Tibial nerve (tissue), 4 donors: ENCODE measurements at regions not wholly inside any gene's neighbourhood (a gene's known extent, or its start where the extent isn't known, plus 50 kb on each side); places are given as distances from the start of the nearest gene placed in this dataset.

Source experiments
- EP300 ChIP-seq, 2 donors: sonication (generic); formaldehyde crosslinking; IDR thresholded peaks; one replicate each; pipeline ENCODE4 v1.6.1; 2017; ENCODE audit warnings: antibody characterized with exemption in 2 of 2, mild to moderate bottlenecking in 1 of 2
- POLR2A ChIP-seq, 2 donors: fragments of 450-650 bp; IDR thresholded peaks; one replicate each; pipeline ENCODE4 v1.6.1; 2017; ENCODE audit warnings: antibody characterized with exemption in 2 of 2, mild to moderate bottlenecking in 2 of 2, moderate library complexity in 2 of 2
- TF ChIP-seq, protein P1 (sequence below), 5 experiments: fragments of 200-600 bp in 3 of 5; fragments of 450-650 bp in 2 of 5; sonication (generic) in 3 of 5; IDR thresholded peaks; one replicate each; pipeline ENCODE4 v1.5.1; 2016 to 2019; ENCODE audit warnings: antibody characterized with exemption in 5 of 5, mild to moderate bottlenecking in 3 of 5, moderate library complexity in 2 of 5

DNA sequence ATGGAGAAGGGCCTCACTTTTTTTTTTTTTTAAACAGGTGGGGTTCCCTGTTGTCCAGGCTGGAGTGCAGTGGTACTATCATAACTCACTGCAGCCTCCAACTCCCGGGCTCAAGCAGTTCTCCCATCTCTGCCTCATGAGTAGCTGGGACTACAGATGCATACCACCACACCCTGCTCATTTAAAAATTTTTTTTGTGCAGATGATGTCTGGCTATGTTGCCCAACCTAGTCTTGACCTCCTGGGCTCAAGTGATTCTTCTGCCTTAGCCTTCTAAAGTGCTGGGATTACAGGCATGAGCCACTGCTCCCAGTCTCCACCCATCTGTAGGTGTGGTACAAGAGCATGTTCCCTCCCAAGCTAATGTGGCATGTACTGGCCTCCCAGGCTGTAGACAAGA, 380.6 kb upstream of the AMELY start:
- TF ChIP-seq, protein P1, sequence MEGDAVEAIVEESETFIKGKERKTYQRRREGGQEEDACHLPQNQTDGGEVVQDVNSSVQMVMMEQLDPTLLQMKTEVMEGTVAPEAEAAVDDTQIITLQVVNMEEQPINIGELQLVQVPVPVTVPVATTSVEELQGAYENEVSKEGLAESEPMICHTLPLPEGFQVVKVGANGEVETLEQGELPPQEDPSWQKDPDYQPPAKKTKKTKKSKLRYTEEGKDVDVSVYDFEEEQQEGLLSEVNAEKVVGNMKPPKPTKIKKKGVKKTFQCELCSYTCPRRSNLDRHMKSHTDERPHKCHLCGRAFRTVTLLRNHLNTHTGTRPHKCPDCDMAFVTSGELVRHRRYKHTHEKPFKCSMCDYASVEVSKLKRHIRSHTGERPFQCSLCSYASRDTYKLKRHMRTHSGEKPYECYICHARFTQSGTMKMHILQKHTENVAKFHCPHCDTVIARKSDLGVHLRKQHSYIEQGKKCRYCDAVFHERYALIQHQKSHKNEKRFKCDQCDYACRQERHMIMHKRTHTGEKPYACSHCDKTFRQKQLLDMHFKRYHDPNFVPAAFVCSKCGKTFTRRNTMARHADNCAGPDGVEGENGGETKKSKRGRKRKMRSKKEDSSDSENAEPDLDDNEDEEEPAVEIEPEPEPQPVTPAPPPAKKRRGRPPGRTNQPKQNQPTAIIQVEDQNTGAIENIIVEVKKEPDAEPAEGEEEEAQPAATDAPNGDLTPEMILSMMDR (IDR thresholded peaks at IDR 0.05) = no peak
- no peak for TF ChIP-seq EP300 (IDR thresholded peaks at IDR 0.05)
- TF ChIP-seq POLR2A (IDR thresholded peaks at IDR 0.05) = no peak
